GM18519 (cell line): ENCODE measurements at regions not wholly inside any gene's neighbourhood (a gene's known extent, or its start where the extent isn't known, plus 50 kb on each side); places are given as distances from the start of the nearest gene placed in this dataset.

Experiments used
- ATAC-seq: cut with Tn5 transposase; IDR thresholded peaks from one replicate; pipeline ENCODE4 v1.9.1; 2021; ENCODE audit warnings: mild to moderate bottlenecking, moderate library complexity; ENCODE audit not compliant: unreplicated experiment, low FRiP score

DNA sequence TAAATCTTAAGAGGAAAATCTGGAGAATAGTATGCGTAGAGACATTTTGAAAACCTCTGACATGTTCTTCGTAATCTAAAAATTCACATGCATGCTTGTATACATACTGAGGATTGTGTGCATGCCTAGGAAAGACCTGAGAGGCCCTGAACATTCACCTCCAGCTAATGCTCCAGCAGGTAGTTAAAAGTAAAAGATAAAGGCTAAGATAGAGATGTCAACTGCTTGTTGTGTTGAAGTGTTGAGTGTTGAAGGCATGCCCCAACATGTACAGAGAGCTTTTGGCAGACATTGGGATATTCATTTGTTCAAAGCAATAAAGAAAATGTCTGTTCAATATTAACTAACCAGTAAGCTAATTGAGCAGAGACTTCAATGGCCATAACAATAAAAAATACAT is 118.6 kb upstream of the SYT1 start:
- ATAC-seq: no peak

DNA sequence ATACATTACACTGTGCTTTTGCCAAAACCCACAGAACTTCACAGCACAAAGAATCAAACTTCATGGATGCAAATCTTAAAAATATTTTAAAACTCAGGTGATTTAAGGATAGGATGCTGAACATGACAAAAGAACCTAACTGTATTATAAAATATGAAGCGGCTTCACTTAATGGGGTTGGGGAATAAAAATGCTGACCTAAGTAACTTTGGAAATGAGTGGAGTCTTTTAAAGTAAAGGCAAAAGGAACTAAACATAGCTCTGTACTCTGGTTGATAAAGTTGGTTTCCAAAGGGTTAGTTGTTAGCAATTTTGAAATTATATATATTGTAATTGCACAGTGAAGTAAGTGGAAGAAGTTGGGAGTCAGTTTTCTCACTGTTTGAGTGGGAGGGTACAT is 111.5 kb upstream of the SYT1 start:
- ATAC-seq: no peak

DNA sequence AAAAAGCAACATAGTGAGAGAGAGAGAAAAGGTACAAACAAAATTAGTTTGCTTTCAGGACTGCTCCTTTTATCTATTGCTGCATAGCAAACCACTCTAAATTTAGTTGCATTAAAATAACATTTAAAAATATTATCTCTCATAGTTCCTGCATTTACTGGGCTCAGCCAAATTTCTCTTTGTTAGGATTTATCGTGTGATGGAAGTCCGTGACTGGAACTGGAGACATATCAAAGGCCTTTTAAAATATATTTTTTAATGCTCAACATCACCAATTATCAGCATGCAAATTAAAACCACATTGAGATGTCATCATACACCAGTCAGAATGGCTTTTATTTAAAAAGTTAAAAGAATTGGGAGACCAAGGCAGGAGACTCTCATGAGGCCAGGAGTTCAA is 107.6 kb upstream of the SYT1 start:
- no peak for ATAC-seq

DNA sequence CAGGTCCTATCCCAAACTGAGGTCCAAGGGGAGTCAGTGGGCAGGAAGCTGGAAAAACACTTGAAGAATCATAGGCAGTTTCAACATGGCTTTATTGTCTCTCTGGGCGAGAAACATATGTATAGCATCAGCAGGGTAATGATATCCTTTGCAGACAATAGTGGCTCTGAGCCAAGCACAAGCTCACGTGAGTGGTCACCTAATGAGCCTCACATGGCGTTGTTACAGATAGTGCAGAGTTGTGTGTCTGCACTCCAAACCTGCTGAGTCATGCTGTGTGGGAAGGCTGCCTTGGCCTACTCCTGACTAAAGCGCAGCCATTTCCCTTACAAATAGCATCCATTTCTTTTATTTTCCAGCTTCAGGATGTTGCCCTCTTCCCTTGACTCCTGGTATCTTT is 105.2 kb upstream of the SYT1 start:
- no peak for ATAC-seq

DNA sequence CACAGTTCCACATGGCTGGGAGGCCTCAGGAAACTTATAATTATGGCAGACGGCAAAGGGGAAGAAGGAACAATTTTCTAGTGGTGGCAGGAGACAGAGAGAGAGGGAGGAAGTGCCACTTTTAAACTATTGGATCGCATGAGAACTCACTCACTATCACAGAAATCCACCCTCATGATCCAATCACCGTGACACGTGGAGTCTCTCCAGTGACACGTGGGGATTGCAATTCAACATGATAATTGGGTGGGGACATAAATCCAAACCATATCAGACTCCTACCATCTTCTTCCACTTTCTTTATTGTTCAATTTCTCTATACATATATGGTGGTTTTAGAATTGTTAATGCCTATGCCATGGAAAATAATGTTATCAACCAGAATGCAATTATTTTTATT is 103.7 kb upstream of the SYT1 start:
- no peak for ATAC-seq

DNA sequence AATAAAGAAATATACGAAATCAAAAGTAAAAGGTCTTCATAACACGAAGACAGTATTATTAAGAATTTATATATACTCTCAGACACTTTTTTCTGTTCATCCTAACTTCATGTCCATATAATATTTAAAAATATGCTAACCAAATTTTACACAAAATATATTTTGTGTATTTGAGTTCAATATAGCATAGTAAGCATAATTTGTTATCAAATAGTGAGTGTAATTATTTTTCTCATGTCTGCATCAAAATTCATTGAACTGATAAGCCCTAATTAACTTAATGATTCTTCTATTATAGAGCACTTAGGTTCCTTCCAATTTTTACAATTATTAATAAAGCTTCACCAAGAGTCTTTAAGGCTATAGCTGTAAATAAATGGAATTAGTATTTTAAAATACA is 99.7 kb upstream of the SYT1 start:
- no peak for ATAC-seq

DNA sequence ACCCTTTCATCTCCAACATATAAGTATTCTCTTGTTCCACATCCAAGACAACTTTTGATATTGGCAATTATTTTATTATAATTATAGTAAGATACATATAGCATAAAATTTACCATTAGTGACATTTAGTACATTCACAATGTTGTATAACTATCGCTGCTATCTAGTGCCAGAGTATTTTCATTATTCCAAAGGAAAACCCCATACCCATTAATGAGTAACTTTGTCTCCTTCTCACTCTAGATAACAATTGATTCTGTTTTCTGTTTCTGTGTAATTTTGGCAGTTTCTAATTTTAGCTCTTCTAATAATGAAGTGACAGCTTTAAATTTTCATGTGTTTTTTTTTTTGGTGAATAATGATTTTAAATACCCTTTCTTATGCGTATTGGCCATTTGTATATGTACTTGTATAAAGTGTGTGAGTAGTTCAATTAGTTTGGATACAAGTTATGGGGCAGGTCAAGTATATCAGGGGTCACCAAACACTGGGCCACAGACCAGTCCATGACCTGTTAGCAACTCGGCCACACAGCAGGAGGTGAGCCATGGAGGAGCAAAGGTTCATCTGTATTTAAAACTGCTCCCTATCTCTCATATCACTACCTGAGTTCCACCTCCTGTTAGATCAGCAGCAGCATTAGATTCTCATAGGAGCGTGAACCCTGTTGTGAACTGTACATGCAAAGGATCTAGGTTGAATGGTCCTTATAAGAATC is 97.2 kb upstream of the SYT1 start:
- no peak for ATAC-seq

DNA sequence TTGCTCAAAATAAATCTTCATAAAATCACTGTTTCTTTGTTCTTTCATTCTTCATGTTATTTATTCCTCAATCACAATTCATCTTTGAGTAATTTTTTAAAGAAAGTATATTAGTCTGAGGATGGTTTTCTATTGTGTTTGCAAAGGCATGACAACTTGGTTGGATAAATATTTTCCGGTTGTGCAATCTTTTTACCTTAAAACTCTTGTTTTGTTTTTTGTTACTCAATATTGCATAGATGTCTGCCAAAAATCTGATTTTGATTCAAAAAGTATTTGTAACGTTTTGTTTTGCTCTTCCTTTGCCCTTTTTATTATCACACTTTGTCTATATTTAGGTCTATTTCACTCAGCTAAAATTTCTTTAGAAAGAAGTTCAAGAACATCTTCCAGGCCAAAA is 86.2 kb upstream of the SYT1 start:
- ATAC-seq: no peak

DNA sequence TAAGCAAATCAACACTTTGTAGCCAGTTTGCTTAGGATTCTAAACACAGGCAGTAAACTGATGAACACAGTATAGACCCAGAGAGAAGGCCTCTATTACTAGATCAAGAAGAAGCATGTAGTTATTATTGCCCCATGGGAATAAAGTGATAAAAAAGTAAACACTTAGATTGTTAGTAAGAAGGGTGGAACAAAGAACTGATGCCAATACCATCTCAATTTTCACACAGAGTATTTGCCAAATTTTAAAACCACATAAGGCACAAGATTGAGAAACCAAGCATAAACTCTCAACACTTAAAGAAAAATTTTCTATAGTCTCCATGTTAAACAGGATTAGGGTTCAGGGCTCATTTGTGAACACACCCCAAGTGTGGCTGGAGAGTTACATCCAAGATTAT is 77.0 kb upstream of the SYT1 start:
- ATAC-seq: no peak

DNA sequence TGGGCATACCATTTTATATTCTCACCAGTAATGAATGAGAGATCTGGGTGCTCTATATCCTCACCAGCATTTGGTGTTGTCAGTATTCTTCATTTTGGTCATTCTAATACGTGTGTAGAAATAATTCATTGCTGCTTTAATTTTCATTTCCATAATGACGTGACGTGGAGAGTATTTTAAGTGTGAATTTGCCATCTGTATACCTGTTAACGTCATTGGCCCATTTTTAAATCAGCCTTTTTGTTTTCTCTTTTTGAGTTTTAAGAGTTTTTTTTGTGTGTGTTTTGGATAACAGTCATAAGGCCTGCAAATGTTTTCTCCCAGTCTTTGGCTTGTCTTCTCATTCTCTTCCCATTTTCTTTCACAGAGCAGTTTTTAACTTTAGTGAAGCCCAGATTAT is 74.4 kb upstream of the SYT1 start:
- no peak for ATAC-seq

DNA sequence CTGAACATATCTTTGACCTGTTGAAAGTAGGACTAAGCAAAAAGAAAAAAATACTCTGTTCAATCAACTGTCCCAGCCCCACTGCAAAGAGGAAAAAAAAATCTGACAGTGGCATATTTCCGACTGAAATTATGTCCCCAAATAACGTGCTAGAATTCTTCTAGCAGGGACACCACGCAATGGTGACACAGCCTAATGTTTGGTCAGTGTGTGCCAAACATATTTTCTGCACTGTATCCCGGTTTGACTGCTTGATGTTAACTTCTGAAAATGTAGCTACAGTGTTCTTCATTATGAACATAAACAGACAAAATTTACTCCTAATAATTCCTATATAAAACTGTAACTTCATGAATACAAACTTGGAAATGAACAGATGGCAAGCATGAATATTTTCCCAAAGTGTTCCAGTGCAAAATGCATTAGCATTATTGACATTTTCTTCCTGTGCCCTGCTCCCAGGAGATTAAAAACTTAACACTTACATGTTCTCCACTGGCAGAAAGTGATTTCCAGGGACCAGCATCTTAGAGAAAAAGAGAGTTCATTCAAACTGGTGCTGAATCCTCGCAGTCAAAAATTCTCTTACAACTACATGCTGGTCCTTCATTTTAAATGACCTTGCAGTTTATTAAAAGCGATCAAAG is 72.4 kb upstream of the SYT1 start:
- ATAC-seq: no peak

DNA sequence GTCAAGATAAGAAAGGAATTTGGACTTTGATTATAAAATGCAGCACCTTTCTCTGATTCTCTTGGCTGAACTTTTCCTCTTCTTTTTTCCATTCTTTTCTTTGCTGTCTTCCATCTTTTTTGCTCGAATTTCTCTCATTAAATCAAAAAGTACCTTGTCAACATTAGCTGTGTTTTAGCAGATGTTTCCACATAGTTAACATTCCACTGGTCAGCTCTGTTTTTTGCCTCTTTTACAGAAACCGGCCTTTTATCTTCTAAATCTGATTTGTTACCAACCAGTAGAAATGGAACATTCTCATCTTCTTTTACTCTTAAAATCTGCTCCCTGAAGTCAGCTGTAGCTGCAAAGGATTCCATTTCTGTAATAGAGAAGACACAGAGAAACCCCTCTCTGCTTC is 71.1 kb upstream of the SYT1 start:
- ATAC-seq: no peak

DNA sequence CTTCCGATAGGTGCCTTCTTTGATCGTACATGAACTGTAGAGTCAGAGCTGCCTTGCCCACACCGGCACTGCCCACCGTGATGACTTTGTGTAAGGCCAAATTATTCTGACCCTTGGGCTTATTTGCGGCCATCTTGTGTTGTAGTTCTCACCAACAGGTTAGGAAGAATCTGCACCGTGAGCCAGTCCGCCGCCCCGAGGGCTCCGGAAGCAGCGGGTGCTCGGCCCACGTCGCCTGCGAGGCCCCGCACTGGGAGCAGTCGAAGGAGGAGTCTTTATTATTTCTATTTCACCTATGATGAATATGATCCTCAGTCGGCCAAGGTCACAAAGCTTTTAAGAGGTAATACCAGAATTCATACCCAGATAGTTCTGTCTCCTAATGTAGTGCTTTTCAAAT is 70.6 kb upstream of the SYT1 start:
- no peak for ATAC-seq

DNA sequence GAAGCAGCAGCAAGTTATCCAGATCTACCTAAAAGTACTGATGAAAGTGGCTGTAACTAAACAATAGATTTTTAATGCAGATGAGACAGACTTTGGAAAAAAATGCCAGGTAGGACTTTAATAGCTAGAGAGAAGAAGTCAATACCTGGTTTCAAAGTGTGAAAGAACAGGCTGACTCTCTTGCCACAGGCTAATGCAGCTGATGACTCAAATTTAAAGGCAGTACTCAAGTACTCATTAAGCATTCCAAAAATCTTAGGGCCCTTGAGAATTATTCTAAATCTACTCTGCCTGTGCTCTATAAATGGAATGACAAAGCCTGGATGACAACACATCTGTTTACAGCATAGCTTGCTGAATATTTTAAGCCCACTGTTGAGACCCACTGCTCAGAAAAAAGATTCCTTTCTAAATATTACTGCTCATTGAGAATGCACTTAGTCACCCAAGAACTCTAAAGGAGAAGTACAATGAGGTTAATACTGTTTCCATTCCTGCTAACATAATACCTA is 68.6 kb upstream of the SYT1 start:
- no peak for ATAC-seq

DNA sequence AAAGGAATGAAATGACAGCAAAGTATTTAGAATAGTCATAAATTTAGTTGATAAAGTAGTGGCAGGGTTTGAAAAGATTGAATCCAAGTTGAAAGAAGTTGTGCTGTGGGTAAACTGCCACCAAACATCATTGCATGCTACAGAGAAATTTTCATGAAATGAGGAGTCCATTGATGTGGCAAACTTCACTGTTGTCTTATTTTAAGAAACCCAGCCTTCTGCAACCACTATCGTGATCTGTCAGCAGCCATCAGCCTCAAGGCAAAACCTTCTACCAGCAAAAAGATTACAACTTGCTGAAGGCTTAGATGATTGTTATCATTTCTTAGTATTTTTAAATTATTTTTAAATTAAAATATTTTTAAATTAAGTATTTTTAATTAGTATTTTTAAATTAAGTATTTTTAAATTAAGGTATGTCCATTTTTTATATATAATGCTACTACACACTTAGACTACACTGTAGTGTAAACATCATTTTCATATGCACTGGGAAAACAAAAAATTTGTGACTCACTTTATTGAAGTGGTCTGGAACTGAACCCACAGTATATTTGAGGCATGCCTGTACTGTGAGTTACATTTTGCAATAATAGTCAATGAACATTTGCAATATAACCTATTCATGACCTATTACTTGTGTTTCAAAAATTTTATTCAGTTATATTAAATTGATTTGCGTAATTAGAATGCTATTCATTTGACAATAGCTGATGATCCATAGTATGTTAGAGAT is 67.2 kb upstream of the SYT1 start:
- ATAC-seq: no peak

DNA sequence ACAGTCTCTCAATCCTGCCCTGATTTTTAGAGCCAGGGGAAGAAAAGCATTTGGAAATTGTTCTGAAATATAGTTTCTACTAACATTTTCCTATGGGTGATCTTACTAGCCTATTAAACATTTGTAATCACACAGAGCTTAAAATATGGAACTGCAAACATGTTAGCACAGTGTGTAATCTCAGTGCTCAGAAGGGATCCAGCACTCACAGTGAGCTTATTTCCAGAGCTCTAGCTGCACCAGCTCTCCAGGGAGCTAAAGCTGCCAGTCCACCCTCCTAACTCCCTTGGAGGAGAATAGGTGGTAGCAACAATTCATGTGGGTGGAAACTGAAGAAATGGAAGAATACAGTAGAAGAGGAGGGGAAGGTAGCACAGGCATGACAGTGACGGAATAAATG is 64.9 kb upstream of the SYT1 start:
- no peak for ATAC-seq

DNA sequence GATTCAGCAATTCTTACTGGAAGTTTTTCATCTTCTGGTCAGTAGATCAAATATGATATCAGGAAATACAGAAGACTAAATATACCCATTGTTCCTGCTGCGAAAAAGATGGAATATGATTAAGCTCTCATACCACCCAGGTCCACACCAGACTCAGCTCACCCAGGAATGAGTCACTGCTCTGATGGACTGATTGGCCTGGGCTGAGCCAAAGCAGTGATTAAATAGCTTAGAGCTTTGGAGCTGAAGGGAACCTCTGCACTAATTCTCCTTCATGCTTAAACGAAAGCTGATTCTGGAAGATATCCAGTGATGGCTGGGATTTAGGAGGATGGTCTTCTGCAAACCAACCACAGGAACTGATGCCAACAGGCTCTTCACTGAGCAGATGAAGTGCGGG is 62.0 kb upstream of the SYT1 start:
- ATAC-seq: no peak

DNA sequence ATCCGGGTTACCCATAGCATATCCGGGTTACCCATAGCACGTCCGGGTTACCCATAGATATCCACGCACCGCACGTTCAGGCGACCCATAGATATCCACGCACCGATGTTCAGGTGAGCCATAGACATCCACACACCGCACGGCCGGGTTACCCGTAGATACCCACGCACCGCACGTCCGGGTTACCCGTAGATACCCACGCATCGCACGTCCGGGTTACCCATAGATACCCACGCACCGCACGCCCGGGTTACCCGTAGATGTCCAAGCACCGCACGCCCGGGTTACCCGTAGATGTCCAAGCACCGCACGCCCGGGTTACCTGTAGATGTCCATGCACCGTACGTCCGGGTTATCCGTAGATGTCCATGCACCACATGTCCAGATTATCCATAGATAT is 60.3 kb upstream of the SYT1 start:
- no peak for ATAC-seq
